Islet of Langerhans (tissue), 1 donor: ENCODE measurements at regions not wholly inside any gene's neighbourhood (a gene's known extent, or its start where the extent isn't known, plus 50 kb on each side); places are given as distances from the start of the nearest gene placed in this dataset.

Experiments
- FAIRE-seq: peaks from one replicate; lab custom pipeline; 2011; peaks lifted over from hg19 to GRCh38; lab: Jason Lieb, UNC

DNA sequence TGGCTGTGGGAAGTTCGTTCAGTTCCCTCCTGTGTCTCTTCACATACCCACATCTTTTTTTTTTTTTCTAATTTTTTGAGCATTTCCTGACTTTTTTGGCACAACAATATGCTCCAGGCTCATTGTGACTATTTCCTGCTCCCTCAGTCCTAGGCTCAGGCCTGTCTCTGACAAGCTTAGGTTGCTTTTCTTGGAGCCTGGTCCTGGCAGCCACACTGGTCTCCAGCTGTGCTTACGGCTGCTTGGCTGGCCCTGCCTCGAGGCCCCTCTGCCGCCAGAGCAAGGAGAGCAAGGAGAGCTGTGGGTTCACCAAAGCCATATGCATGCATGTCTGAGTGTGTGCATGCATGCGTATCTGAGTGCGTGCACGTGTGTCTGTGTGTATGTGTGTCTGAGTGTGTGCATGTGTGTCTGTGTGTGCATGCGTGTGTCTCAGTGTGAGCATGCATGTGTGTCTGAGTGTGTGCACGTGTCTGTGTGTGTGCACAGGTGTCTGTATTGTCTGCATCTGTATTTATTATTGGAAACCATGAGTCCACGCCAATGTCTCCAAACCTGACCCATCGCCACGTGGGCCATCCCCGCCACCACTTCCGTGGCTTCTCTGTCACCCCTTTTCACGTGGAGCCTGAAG, 766.1 kb upstream of the SALL3 start:
- FAIRE-seq, result no peak

DNA sequence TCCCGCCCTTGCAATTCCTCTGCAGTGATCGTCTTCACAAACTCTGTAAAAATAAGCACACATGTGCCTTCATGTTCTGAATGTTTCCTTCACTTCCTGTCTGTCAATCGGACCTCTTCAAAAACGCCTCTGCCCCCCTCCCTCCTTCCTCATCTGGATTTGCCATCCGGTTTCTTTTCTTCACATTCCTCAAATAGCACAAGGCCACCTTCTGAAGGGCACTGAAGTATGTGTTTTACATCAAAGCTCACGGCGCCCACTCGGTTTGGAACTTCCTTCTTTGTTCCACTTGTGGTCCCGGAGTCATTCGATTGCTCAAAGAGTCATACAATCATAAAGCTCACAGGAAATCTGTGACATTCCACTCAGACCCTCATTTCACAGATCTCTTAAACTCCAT, 758.1 kb upstream of the SALL3 start:
- FAIRE-seq, result no peak

DNA sequence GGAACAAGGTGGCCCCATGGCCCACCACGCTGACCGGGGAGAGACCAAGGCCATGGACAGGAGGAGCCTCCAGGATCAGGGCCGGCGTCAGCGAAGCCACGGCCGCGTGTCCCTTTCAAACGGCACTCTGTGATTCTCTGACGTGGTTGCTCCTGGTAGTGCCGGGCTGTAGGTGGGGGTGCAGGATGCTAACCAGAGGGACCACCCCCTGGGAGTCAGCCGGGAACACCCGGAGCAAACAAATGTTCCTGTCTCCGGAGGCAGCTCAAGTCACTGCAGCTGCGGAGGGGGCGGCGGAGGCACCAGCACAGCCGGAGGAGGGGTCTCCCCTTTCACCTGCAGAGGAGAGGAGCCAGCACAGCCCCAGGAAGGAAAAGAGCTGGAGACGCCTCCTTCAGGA, 750.6 kb upstream of the SALL3 start:
- no peak for FAIRE-seq

DNA sequence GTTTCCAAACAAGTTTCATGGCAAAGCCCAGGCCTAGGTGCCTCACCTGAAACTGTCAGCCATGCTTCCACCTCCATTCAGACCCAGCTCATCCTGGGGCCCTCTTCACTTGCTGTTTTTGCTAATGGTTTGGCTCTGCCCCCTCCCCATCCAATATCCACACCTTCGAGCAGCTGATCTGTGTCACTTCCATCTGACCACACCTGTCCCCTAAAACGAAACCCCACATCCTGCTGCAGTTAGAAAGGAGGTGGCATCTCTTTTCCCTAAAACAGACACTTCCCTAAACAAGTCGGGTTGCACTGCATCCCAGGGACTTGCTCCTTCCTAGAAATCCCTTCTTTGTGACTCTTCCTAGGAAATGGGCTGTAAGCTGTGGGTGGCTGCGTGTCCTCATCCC, 748.7 kb upstream of the SALL3 start:
- no peak for FAIRE-seq

DNA sequence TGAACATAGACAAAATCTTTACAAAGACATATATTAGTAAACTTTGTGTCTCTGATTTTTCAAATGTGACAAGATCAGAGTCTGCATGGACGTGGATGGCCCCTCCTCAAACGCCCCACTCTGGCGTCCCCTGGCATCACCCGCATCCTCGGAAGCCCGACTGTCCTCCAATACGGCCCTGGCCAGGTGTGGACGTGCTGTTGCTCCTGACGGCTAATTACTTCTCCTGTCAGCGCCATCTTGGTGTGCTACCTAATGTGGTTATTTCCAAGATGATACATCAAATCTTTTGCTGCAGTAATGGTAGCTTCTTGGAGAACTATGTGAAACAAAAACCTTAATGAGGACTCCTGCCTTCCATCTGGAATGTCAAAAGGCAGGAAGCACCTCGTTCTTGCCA, 747.4 kb upstream of the SALL3 start:
- FAIRE-seq, result no peak

DNA sequence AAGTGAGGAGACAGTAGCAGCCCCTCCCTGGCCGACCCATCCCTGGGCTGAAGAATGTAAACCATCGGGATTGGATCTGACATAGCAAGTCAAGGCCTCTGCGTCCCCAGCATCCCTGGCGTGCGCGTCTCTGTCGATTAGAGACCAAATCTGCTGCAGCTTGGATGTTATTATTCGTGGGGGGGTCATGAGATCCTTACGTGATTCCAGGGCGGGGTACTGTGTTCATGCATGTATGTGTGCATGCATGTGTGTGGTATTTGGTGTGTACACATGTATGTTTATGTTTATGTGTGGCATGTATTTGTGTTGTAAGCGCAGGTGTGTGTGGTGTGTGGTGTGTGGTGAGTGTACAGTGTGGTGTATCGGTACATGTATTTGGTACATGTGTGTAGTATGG, 741.8 kb upstream of the SALL3 start:
- no peak for FAIRE-seq

DNA sequence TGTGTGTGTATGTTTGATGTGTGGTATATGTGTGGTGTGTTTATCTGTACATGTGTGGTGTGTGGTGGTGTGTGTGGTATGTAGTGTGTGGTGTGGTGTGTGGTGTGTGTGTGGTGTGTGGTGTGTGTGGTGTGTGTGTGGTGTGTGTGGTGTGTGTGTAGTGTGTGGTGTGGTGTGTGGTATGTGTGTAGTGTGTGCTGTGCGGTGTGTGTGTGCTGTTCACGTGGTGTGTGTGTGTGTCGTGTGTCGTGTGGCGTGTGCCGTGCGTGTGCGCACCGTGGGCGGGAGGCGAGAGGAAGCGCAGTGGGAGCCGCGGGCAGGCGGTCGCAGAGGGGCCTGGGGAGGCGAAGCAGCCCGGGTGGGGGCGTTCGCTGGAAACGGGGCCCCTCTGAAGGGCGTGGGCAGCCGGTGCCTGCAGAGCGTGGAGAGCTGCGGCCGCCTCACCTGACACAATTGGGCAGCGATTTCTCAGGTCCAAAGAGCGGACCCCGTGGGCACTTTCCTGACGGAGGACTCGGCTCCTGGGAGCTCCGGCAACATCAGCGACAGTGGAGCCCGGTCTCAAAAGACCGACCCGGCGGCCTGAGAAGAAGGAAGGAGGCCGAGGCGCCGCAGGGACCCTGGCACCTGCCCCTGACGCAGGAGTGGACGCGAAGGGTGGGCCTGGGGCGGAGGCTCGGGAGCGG, 741.1 kb upstream of the SALL3 start:
- FAIRE-seq, result no peak

DNA sequence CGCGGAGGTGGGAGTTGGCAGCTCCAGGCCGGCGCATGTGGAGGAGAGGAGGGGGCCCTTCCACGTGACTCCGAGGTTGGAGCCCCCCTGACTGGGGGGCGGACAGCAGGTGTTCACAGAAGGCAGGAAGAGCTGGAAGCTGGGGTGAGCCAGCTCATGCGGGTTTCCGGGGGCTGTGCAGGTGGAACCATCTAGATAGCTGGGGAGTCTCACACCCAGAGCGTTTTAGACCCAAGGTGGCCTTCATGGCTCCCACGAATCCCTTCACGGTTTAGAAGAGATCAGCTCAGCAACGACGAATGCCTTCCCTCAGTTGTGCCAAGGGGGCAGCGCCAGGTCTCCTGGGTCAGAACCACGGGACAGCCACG, 740.5 kb upstream of the SALL3 start:
- FAIRE-seq, result no peak

DNA sequence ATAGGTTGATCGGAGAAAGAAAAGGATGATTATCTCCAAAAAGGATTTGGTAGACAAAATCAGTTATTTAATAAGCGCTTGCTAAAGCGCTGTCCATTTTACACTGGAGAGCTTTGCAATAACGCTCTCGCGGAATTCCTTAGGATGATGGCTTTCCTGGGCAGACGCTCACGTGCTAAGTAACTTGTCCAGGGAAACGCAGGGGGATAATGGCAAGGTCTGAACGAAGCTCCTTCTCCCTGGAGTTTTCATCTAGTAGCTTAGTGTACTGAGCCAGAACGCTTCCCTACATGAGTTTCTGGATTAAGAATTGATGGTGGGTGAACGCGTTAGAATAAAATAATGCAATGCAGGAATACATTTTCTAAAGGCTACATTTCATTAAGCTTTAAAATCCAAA, 739.5 kb upstream of the SALL3 start:
- no peak for FAIRE-seq

DNA sequence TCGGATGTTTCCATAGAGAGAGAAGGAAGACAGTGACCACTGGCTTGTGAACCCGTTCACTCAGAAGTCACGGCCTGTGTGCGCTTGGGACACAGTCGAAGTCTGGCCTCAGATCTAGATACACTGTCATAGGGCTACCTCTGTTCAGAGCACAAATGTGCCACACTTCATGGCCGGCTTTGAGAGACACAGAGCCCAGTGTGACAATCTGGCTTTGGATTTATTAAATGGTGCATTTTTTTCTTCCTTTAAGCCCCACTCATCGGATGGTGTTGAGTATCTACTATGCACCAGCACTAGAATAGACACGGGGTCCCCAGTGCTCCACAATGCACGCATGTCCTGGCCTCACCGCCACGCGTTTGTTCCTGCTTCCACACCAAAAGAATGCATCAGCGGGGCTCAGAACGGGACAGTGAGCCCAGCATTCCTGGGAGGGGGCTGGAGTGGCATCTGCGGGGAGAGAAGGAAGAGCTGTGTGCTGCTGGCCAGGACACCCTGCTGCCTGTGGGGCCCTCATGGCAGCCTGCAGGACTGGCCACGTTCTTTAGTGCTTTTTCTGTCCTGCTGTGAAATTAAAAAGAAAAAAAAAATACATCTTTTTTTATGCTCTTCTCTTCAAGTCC, 738.9 kb upstream of the SALL3 start:
- FAIRE-seq, result no peak

DNA sequence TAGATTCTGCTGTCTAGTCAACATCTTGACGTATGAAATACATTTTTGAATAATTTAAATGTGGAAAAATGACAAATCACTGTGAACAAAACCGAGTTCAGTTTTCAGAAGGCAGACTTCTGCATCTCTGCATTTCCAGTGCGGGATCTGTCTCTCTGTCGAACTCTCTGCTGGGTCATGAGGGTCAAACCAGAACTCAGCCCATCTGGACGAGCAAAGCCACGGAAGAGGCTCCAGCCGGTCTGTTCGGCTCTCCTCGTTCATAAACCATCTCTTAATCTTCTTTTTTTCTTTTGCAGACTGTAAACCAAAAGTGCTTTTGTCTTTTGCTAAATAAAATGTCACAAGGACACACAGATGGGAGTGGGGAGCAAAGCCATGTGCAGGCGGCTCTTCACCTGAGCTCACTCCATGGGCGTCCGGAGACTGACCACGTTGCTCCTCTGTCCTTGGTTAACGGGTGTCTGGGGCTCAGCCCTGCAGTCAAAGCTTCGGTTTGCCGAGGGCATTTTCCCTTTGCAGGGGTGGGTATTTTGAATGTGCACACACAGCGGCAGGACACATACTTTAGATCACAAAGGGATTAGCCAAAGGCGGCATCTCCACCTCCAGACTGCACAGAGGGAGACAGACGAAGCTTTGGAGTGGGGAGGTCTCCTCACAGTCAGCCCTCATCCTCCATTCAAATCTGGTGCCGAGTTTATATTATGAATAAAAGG, 737.9 kb upstream of the SALL3 start:
- no peak for FAIRE-seq

DNA sequence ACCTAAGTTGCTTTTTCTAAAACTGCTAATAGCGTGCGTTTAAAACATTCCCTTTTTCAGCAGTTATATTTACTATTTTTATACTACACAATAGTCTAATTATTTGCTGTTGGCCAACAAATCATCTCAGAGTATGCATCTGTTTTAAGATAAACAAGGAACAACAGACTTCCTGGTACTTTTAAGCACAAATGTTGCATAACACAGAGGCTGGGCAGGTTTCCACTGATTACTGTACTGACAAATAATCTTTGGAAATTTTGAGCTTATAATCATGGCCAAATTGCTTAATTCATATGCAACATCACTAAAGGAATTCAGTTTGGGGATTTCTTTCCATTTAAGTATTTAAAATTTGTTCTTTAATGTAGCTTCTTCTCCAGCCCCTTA, 737.4 kb upstream of the SALL3 start:
- FAIRE-seq, result no peak

DNA sequence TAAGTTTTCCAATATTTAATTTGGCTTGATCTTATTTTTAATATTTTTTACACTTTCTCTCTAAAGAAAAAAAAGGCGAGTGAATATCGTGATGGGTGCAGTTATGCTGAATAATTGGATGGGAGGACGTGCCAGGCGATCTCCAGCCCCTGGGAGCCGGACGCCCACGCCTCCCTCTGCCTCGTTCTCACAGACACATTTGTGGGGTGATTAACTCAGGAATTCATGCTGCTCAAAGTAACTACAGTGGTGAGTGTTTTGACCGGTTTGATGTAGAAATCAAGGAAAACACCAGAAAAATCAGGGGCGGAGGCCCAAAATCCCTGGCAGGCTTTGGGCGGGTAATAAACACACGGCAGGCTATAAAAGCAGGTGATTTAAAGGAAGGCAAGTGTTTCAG, 736.8 kb upstream of the SALL3 start:
- FAIRE-seq, result no peak

DNA sequence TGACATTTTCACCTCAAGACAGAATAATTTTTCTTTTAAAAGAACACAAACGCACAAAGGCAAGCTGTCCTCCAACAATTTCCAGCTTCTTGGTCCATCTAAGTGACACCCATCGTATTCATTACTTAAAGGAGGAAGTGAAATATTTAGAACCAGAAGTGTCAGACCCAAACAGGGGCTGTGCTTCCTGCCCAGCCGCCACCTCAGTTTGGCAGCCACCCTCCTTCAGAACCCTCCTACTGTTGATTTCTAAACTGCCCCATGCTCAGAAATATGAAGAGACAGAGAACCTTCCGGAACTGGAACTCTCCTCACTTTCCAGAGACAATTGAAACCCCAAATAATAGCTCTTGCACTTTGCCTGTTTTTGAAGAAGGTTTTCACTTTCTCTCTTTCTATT, 734.8 kb upstream of the SALL3 start:
- no peak for FAIRE-seq

DNA sequence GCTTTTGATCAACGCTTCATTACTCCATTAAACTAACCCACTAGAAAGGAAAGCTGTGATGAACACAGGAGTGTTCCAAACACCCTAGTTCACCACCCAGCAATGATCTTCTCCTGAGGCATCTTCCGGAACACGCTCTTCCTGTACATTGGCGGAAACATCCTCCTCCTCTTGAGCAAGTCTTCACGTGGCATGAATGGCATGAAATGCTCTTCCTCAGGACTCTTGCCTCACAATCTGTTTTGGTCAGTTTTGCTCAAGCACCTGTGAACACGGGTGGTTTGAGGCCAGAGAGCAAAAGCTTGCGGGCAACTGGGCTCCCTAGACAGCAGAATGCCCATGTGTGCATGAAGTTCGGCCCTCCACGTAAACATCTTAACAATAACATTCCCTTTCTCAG, 734.2 kb upstream of the SALL3 start:
- FAIRE-seq, result no peak

DNA sequence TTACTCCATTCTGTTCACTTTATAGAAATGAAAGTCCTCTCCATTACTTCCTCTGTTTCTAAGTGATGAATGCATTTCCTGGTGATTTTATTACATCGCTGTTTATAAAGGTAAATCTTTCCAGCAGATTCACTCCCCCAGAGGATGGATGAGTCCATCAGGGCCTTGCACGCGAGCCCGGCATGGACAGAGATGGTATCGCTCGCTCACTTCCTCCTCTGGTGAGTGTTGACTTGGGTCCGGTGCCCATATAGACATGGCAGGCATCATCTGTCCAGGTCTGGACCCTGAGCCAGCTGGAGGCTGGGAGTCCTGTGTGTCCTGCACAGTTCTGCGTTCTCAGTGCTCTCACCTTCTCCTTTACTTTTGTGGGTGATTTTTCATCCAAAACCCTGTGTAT, 733.6 kb upstream of the SALL3 start:
- no peak for FAIRE-seq

DNA sequence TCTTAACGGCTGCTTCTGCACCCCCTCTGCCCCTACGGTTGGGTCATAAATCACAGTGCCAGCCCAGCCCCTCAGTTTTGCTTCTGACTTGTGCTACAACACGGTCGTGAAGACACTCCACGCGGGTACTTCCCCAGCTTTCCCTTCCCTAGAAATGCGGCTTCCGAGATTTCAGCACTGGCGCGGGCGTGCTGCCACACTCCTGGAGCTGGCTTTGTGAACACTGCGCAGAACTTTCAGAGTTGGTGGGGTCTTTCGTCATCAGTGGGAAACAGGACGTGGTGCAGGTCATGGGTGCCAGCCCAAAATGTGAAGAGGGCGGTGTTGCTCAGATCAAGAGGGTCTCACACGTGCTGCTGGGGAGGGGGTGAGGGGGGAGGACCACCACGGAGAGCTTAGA, 733.0 kb upstream of the SALL3 start:
- FAIRE-seq, result no peak

DNA sequence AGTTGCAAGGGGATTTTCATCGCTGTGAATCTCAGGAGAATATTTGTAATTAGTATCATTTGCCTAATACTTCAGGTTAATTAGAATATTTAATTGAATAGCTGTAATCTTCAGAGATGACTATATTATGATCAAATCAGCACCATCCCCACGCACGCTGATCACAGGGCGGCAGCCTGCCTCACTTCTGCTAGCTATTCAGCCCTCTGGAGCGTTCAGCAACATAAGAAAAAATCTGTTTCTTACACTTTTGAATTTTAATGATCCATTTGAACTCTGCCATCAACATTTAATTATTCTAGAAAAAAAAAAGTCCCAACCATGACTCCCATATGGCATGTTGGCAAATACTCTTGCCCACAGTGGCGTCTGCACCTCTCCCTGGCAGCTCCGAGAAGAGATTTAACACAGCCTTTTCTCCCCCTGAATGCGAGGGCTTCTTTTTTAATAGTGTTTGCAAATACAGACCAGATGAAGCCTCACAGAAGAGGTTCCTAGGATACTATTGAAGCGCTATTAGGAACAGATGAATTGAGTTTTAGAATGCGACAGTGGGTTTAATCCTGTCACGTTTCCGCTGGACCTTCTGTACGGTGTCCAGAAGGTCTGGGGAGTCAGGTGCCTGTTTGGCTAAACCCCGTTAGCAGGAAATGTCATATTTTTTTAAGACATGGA, 731.9 kb upstream of the SALL3 start:
- no peak for FAIRE-seq

DNA sequence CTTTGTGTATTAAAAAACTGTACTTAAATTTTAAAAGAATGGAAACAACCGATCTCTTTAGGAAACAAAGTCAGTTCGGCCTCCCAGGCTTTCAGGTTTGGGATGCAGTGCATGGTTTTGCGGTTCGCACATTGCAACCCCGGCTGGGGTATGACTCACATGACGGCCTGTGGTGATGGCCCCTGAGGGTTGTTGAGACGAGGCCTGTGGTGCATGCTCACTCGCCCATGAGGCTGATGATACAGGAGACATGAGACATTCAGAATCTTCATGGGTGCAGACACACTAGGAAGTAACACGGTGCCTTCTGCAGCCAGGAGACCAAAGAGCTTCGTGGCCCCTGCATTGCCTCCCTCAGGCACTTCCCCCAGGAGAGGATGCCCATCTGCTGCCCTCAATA, 724.6 kb upstream of the SALL3 start:
- no peak for FAIRE-seq

DNA sequence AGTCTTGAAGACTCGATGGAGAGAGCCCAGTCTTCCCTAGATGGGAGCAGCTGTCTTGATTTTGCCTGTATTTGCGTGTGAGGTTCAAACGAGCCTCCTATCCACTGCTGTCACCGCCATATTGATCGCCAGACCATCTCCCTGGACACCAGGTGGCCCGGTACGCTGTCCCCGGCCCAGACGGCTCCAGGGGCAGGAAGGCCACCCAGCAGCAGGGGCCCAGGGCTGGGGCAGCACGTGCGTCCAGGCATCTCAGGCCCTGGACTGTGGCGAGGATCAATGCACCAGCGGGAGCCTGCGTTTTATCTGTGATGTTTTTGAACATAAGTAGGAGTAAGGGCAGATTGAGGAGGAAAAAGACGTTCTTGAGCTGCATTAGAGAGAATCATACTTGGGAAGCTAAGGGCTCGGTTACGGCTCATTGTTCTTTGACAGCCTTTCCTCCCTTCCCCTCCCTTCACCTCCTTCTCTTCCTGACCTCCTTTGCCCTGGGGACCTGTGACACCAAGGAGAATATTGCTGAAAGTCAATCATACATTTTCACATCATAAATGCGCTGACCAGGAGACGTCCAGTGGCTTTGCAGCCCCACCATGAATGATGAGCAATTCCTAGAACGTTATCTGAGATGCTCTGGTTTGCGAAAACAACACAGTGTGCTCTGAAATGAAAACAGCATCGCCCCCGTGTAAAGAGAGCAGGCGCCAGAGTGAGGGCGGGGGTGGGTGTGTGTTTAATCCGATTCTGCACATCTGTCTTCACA, 711.2 kb upstream of the SALL3 start:
- no peak for FAIRE-seq

DNA sequence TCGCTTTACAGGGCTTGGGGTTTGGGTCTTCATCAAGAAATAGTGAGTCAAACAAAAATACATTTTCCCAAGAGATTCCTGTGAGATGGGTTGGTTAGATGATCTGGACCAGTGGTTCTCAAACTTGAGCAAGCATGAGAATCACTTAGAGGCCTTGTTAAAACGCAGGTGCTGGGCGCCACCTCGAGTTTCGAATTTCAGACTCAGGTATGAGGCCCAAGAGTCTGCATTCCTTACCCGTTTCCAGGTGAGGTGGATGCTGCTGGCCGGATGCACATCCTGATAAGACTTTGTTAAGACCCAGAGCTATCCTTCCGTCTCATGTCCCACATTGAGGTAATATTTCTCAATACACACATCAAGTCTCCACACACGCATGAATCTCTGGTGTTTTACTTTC, 707.8 kb upstream of the SALL3 start:
- FAIRE-seq, result no peak

DNA sequence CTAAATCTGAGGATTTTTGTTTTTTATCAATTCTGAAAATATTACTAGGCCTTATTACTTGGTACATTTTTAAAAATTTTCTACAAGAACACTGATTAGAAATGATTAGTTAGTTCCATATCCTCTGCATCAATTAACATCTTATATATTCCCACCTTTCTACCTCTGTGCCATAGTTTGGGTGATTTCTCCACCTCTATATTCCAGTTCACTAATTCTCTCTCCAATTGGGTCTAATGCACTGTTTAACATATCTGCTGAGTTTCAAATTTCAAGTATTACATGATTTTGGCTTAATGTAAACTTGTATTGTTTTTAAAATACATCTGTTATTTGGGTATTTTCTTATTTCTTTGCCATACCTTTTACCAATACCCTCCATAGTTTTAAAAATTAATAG, 705.7 kb upstream of the SALL3 start:
- no peak for FAIRE-seq
